ENCODE measurements at regions not wholly inside any gene's neighbourhood (a gene's known extent, or its start where the extent isn't known, plus 50 kb on each side); places are given as distances from the start of the nearest gene placed in this dataset.

DNA sequence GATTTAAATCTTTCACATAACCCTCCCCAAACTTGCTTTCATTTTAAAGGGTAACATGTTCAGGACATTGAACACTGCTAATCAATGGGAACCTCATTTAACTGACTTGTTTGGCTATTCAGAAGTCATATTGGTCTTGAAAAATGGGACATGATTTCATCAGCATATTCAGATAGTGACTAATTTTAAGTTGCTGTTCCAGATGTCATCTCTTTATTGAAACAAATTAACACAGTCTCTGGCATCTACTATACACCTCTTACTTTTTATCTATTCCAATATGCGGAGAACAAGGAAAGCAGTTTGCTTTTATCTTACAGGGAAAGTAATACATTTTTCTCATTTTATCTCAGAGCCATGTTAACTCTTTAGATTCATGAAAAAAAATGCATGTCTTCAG, 310.1 kb downstream of the S1PR1 start:
- H3K27ac ChIP-seq (ENCODE audit: low read depth, low read length), result no peak overlapping the region
- no peak overlapping the region for H3K18ac ChIP-seq (ENCODE audit: extremely low read depth, low read length)
- no peak overlapping the region for H3K9ac ChIP-seq (replicated peaks in 1 of 4; ENCODE audit: extremely low read depth in 1 of 4, low read depth in 3 of 4, low read length in 3 of 4)
- H3K79me1 ChIP-seq (ENCODE audit: low read depth, low read length), result no peaks in the 10 kb centered on the region
- no peaks in the 10 kb centered on the region for H4K20me1 ChIP-seq (replicated peaks in 1 of 2; ENCODE audit: control insufficient read depth in 1 of 2, insufficient read depth in 2 of 2, low read length in 2 of 2)
- H3K56ac ChIP-seq (replicated peaks; ENCODE audit: insufficient read length, low read depth, low read length), result no peak overlapping the region
- no peak overlapping the region for H3K23ac ChIP-seq (ENCODE audit: insufficient read length)
- no peak overlapping the region for H3K14ac ChIP-seq (ENCODE audit: insufficient read length)
- no peak overlapping the region for H2BK20ac ChIP-seq (ENCODE audit: low read length)
- TF ChIP-seq, protein P1, sequence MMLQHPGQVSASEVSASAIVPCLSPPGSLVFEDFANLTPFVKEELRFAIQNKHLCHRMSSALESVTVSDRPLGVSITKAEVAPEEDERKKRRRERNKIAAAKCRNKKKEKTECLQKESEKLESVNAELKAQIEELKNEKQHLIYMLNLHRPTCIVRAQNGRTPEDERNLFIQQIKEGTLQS (IDR thresholded peaks at IDR 0.05; ENCODE audit: insufficient read depth, low read depth, low read length), result no peak
- no peak for TF ChIP-seq YY1 (IDR thresholded peaks at IDR 0.05; ENCODE audit: low read depth, low read length)
- TF ChIP-seq BACH1 (IDR thresholded peaks at IDR 0.05; ENCODE audit: low read length), result no peak
- TF ChIP-seq, protein P2, sequence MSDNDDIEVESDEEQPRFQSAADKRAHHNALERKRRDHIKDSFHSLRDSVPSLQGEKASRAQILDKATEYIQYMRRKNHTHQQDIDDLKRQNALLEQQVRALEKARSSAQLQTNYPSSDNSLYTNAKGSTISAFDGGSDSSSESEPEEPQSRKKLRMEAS (IDR thresholded peaks at IDR 0.05), result no peak
- TF ChIP-seq, protein P3, sequence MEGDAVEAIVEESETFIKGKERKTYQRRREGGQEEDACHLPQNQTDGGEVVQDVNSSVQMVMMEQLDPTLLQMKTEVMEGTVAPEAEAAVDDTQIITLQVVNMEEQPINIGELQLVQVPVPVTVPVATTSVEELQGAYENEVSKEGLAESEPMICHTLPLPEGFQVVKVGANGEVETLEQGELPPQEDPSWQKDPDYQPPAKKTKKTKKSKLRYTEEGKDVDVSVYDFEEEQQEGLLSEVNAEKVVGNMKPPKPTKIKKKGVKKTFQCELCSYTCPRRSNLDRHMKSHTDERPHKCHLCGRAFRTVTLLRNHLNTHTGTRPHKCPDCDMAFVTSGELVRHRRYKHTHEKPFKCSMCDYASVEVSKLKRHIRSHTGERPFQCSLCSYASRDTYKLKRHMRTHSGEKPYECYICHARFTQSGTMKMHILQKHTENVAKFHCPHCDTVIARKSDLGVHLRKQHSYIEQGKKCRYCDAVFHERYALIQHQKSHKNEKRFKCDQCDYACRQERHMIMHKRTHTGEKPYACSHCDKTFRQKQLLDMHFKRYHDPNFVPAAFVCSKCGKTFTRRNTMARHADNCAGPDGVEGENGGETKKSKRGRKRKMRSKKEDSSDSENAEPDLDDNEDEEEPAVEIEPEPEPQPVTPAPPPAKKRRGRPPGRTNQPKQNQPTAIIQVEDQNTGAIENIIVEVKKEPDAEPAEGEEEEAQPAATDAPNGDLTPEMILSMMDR (IDR thresholded peaks at IDR 0.05; ENCODE audit: control extremely low read depth in 1 of 3, insufficient read depth in 1 of 3, low read depth in 1 of 3, low read length in 3 of 3), result no peak
- no peak for TF ChIP-seq JUN (IDR thresholded peaks at IDR 0.05; ENCODE audit: low read depth, low read length)
- no peak for TF ChIP-seq TAF7 (optimal IDR thresholded peaks at IDR 0.05; ENCODE audit: borderline replicate concordance, low read depth, low read length)
- H3K36me3 ChIP-seq (ENCODE audit: control insufficient read depth in 2 of 4, insufficient read depth in 4 of 4, low read length in 3 of 4), result no peaks in the 10 kb centered on the region
- no peak overlapping the region for H2BK5ac ChIP-seq (ENCODE audit: low read depth, low read length)
- DNase-seq (ENCODE audit: low read depth in 1 of 2, low spot score in 2 of 2) (no peak), FAIRE-seq (no peak)
- WGBS, 2 experiments (ENCODE audit: extremely low coverage in 1 of 2, insufficient coverage in 1 of 2, insufficient read length in 1 of 2, insufficient replicate concordance in 2 of 2, low coverage in 1 of 2, low lambda C conversion rate in 2 of 2, missing lambda C conversion rate in 1 of 2), result 0% methylated on average over 1 of the region's 1 CpG; no CpG with 5 or more reads in 1 of the 2 experiments
- no peak overlapping the region for H3K4ac ChIP-seq (replicated peaks; ENCODE audit: insufficient read length, low read depth, low read length)
- H2BK15ac ChIP-seq (ENCODE audit: low read length), result no peak overlapping the region
- H2AK5ac ChIP-seq (ENCODE audit: low read depth, low read length), result no peak overlapping the region
- POLR2A ChIA-PET (ENCODE audit: partially characterized antibody), result no interaction called here
- no peak overlapping the region for H3K4me2 ChIP-seq (ENCODE audit: insufficient read depth in 1 of 2, low read depth in 2 of 2, low read length in 2 of 2)
- H3K4me1 ChIP-seq (replicated peaks in 1 of 4; ENCODE audit: control insufficient read depth in 3 of 4, insufficient read depth in 4 of 4, low read length in 3 of 4), result no peaks in the 10 kb centered on the region
- H4K5ac ChIP-seq (ENCODE audit: insufficient read length, low read depth, low read length), result no peak overlapping the region
- CTCF ChIA-PET (ENCODE audit: partially characterized antibody), result no interaction called here
- no peak overlapping the region for H4K91ac ChIP-seq (replicated peaks; ENCODE audit: insufficient read length, low read length)
- no peaks in the 10 kb centered on the region for H3K9me3 ChIP-seq (ENCODE audit: insufficient read depth in 2 of 2, low read depth in 1 of 2, low read length in 1 of 2)
- H3K27me3 ChIP-seq (replicated peaks in 1 of 4; ENCODE audit: control insufficient read depth in 3 of 4, extremely low read depth in 1 of 4, insufficient read depth in 3 of 4, low read length in 3 of 4), result no peaks in the 10 kb centered on the region
- H2BK12ac ChIP-seq (ENCODE audit: low read depth, low read length), result no peak overlapping the region
- H3K79me2 ChIP-seq (ENCODE audit: control insufficient read depth in 1 of 2, insufficient read depth in 2 of 2, low read length in 2 of 2), result no peaks in the 10 kb centered on the region
- H3K23me2 ChIP-seq (ENCODE audit: low read depth, low read length), result no peaks in the 10 kb centered on the region
- no peak overlapping the region for H2BK120ac ChIP-seq (replicated peaks; ENCODE audit: low read depth, low read length)
- no peak overlapping the region for H3K4me3 ChIP-seq (ENCODE audit: extremely low read depth in 1 of 4, insufficient read depth in 2 of 4, low read depth in 3 of 4, low read length in 4 of 4)
- H4K8ac ChIP-seq (ENCODE audit: extremely low read depth, insufficient read depth, low read length), result no peak overlapping the region
- H2AFZ ChIP-seq (ENCODE audit: low read length), result no peak overlapping the region
